ENCODE measurements at regions not wholly inside any gene's neighbourhood (a gene's known extent, or its start where the extent isn't known, plus 50 kb on each side); places are given as distances from the start of the nearest gene placed in this dataset.

GRCh38 chr2:149826471-149827125, 239.0 kb upstream of the MMADHC start:
- TF ChIP-seq CTCF (IDR thresholded peaks at IDR 0.05 in 2 of 3, conservative IDR thresholded peaks at IDR 0.05 in 1 of 3; ENCODE audit: borderline replicate concordance in 1 of 3, insufficient read depth in 1 of 3, low read depth in 2 of 3, low read length in 2 of 3) = no peak
- no peak for TF ChIP-seq YY1 (IDR thresholded peaks at IDR 0.05; ENCODE audit: extremely low read depth, insufficient replicate concordance, low read depth, low read length)
- TF ChIP-seq ZNF274 (IDR thresholded peaks at IDR 0.05; ENCODE audit: low read depth, low read length) = no peak
- TF ChIP-seq POLR2A (IDR thresholded peaks at IDR 0.05; ENCODE audit: borderline replicate concordance, extremely low read depth, insufficient read depth, insufficient read length) = no peak
- TF ChIP-seq EGR1 (IDR thresholded peaks at IDR 0.05; ENCODE audit: low read depth) = no peak
- TF ChIP-seq MAX (IDR thresholded peaks at IDR 0.05) = no peak
- TF ChIP-seq EZH2 (IDR thresholded peaks at IDR 0.05) = no peak
- TF ChIP-seq POLR2AphosphoS5 (IDR thresholded peaks at IDR 0.05; ENCODE audit: low read depth, low read length) = no peak
- TF ChIP-seq JUND (IDR thresholded peaks at IDR 0.05) = no peak
- TF ChIP-seq SP1 (IDR thresholded peaks at IDR 0.05; ENCODE audit: low read depth) = no peak
- TF ChIP-seq EZH2phosphoT487 (IDR thresholded peaks at IDR 0.05; ENCODE audit: borderline replicate concordance) = no peak
- TF ChIP-seq ZFX (IDR thresholded peaks at IDR 0.05) = no peak
- TF ChIP-seq ELF1 (IDR thresholded peaks at IDR 0.05; ENCODE audit: borderline replicate concordance, low read depth) = no peak
